ENCODE measurements at regions not wholly inside any gene's neighbourhood (a gene's known extent, or its start where the extent isn't known, plus 50 kb on each side); places are given as distances from the start of the nearest gene placed in this dataset.
"Not testable (repeated sequence)": the region's sequence is repeated elsewhere in the genome, so short reads cannot be mapped to it uniquely, and the experiment has no call there.

DNA sequence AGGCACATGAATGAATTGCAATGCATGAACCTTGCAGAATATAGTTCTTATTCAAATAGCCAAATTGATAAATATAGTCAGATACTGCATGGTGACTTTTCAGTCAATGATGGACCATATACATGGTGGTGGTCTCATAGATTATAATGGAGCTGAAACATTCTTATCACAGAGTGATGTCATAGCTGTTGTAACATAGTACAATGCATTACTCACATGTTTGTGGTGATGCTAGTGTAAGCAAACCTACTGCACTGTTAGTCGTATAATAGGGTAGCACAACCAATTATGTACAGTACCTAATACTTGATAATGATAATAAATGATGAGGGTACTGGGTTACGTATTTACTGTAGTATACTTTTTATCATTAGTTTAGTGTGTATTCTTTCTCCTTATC lies 280.3 kb downstream of the BCAT1 start:
- Histone ChIP-seq H3K4me3 (ENCODE audit: low read depth, low read length) (no peak overlapping the region), H3K27me3 (ENCODE audit: control insufficient read depth, insufficient read depth, low read length) (no peaks in the 10 kb centered on the region), H3K36me3 (ENCODE audit: control insufficient read depth, insufficient read depth, low read length) (no peaks in the 10 kb centered on the region)
- POLR2A ChIA-PET: no interaction called here
- CTCF ChIA-PET: no interaction called here
- no peak for DNase-seq (ENCODE audit: low read depth)
- TF ChIP-seq, protein P1, sequence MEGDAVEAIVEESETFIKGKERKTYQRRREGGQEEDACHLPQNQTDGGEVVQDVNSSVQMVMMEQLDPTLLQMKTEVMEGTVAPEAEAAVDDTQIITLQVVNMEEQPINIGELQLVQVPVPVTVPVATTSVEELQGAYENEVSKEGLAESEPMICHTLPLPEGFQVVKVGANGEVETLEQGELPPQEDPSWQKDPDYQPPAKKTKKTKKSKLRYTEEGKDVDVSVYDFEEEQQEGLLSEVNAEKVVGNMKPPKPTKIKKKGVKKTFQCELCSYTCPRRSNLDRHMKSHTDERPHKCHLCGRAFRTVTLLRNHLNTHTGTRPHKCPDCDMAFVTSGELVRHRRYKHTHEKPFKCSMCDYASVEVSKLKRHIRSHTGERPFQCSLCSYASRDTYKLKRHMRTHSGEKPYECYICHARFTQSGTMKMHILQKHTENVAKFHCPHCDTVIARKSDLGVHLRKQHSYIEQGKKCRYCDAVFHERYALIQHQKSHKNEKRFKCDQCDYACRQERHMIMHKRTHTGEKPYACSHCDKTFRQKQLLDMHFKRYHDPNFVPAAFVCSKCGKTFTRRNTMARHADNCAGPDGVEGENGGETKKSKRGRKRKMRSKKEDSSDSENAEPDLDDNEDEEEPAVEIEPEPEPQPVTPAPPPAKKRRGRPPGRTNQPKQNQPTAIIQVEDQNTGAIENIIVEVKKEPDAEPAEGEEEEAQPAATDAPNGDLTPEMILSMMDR (IDR thresholded peaks at IDR 0.05; ENCODE audit: insufficient read depth, low read depth, low read length): no peak

DNA sequence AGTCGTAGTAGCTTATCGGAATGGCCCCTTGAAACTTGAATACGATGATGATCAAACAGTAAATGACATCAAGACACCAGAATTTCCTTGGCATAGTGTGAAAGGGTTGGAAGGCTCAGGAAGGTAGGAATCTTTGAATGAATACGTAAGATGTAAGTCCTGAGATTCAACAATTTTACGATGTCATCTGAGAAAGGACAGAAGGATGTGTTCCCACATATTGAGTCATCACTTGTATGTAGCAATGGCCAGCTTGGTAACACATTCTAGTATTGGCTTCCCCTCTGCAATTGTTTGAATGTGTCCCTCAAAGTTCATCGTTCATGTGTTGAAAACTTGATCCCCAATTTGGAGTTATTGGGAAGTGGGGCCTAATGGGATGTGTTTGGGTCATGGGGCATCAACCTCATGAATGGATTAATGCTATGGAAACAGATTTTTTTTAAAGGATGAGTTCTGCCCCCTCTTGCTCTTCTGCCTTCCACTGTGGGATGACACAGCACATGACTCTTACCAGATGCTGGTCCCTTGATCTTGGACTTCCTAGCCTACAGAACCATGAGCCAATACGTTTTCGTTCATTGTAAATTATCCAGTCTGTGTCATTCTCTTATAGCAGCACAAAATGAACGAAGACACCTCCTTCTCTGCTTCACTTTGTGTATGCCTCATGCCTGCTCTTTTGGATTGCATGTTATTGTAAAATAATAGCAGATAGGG lies 284.6 kb downstream of the BCAT1 start:
- TF ChIP-seq, protein P1 (IDR thresholded peaks at IDR 0.05; ENCODE audit: insufficient read depth, low read depth, low read length): no peak
- ChIA-PET CTCF (no interaction called here), POLR2A (no interaction called here)
- DNase-seq (ENCODE audit: low read depth): no peak
- H3K27me3 ChIP-seq (ENCODE audit: control insufficient read depth, insufficient read depth, low read length): no peaks in the 10 kb centered on the region
- no peak overlapping the region for H3K4me3 ChIP-seq (ENCODE audit: low read depth, low read length)
- H3K36me3 ChIP-seq (ENCODE audit: control insufficient read depth, insufficient read depth, low read length): no peaks in the 10 kb centered on the region

DNA sequence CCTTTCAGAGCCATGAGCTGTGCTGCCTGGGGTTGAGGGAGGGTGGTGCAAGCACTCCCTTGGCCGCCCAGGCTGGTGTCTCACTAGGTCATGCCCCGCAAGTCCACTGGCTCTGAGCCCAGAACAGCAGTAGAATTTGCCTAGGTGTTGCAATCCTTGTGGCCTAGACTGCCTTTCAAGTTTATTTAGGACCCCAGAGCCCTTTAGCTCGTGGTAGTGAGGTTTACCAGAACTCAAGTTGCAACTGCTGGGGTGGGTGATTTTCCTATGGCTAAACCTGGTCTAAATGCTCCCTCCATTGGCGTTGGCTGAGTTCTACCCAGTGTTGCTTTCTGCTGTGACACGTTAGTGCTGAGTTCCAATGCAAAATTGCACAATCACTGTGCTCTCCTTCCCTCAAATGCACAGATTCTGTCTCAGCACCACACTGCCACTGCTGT lies 287.2 kb downstream of the BCAT1 start:
- no peaks in the 10 kb centered on the region for H3K27me3 ChIP-seq (ENCODE audit: control insufficient read depth, insufficient read depth, low read length)
- TF ChIP-seq, protein P1 (IDR thresholded peaks at IDR 0.05; ENCODE audit: insufficient read depth, low read depth, low read length): no peak
- H3K36me3 ChIP-seq (ENCODE audit: control insufficient read depth, insufficient read depth, low read length): no peaks in the 10 kb centered on the region
- POLR2A ChIA-PET: no interaction called here
- H3K4me3 ChIP-seq (ENCODE audit: low read depth, low read length): no peak overlapping the region
- CTCF ChIA-PET: no interaction called here
- DNase-seq (ENCODE audit: low read depth): no peak

DNA sequence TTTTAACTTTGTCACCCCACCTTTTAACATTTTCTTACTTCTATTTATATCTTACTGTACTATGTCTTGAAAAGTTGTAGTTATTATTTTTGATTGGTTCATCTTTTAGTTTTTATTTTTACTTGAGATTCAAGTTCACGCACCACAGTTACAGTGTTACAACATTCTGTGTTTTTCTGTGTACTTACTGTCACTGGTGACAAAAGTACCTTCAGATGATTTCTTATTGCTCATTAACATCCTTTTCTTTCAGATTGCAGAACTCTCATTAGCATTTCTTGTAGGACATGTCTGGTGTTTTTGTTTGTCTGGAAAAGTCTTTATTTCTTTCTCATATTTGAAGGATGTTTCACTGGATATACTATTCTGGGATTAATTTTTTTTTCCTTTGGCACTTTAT lies 289.9 kb downstream of the BCAT1 start:
- POLR2A ChIA-PET: no interaction called here
- Histone ChIP-seq H3K27me3 (ENCODE audit: control insufficient read depth, insufficient read depth, low read length) (no peaks in the 10 kb centered on the region), H3K4me3 (ENCODE audit: low read depth, low read length) (no peak overlapping the region), H3K36me3 (ENCODE audit: control insufficient read depth, insufficient read depth, low read length) (no peaks in the 10 kb centered on the region)
- CTCF ChIA-PET: no interaction called here
- TF ChIP-seq, protein P1 (IDR thresholded peaks at IDR 0.05; ENCODE audit: insufficient read depth, low read depth, low read length): no peak
- no peak for DNase-seq (ENCODE audit: low read depth)

DNA sequence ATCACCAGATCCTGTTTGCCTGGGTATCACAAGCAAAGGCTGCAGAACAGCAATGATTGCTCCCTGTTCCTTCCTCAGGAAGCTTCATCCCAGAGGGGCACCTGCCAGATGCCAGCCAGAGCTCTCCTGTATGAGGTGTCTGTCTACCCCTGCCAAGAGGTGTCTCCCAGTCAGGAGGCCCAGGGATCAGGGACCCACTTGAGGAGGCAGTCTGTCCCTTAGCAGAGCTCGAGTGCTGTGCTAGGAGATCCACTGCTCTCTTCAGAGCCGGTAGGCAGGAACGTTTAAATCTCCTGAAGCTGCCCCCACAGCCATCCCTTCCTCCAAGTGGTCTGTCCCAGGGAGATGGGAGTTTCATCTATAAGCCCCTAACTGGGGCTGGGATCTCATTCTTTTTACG lies 294.6 kb downstream of the BCAT1 start:
- CTCF ChIA-PET; H3K36me3 ChIP-seq (ENCODE audit: control insufficient read depth, insufficient read depth, low read length); H3K27me3 ChIP-seq (ENCODE audit: control insufficient read depth, insufficient read depth, low read length); DNase-seq (ENCODE audit: low read depth); POLR2A ChIA-PET; H3K4me3 ChIP-seq (ENCODE audit: low read depth, low read length): not testable (repeated sequence)

DNA sequence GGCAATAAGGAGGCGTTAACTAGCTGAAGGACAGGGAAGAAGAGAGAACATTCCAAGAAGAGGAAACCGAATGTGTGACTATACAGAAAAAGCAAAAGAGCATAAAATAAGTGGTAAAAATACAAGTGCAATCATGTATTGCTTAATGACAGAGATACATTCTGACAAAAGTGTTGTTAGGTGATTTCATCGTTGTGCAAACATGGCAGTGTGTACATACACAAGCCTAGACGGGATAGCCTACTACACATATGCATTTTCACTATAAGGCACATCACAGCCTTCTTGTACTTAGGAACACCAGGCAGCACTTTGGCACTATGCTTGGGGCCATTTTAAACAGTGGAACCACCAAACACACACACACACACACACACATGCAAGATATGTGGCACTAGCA lies 299.3 kb downstream of the BCAT1 start:
- POLR2A ChIA-PET: no interaction called here
- Histone ChIP-seq H3K27me3 (ENCODE audit: control insufficient read depth, insufficient read depth, low read length) (no peaks in the 10 kb centered on the region), H3K36me3 (ENCODE audit: control insufficient read depth, insufficient read depth, low read length) (no peaks in the 10 kb centered on the region), H3K4me3 (ENCODE audit: low read depth, low read length) (no peak overlapping the region)
- CTCF ChIA-PET: no interaction called here
- DNase-seq (ENCODE audit: low read depth): no peak
- TF ChIP-seq, protein P1 (IDR thresholded peaks at IDR 0.05; ENCODE audit: insufficient read depth, low read depth, low read length): no peak
